EL (cell line): ENCODE measurements at regions not wholly inside any gene's neighbourhood (a gene's known extent, or its start where the extent isn't known, plus 50 kb on each side); places are given as distances from the start of the nearest gene placed in this dataset.
A peak's percentile ranks its signal among the peaks of the same experiment; 100 is the strongest.
"Not testable (repeated sequence)": the region's sequence is repeated elsewhere in the genome, so short reads cannot be mapped to it uniquely, and the experiment has no call there.

Experiments
- DNase-seq: peaks from one replicate; pipeline ENCODE4 v3.0.0-alpha.2; 2016

GRCh38 chr13:90222758-90223157, 1124.7 kb upstream of the MIR17HG start:
- no peak for DNase-seq

DNA sequence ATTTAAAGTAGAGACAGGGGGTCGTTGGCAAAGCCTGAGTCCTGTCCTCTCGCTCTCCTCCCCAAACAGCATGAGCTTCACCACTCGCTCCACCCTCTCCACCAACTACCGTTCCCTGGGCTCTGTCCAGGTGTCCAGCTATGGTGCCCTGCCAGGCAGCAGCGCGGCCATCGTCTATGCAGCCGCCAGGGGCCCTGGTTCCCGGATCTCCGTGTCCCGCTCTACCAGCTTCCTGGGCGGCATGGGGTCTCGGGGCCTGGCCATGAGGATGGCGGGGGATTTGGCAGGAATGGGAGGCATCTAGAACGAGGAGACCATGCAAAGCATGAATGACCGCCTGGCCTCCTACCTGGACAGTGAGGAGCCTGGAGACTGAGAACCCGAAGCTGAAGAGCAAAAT, 1117.2 kb upstream of the MIR17HG start:
- DNase-seq, result no peak

GRCh38 chr13:90232291-90232690, 1115.2 kb upstream of the MIR17HG start:
- DNase-seq, result no peak

GRCh38 chr13:90233933-90234672, 1113.4 kb upstream of the MIR17HG start:
- DNase-seq, result peak; percentile 15

DNA sequence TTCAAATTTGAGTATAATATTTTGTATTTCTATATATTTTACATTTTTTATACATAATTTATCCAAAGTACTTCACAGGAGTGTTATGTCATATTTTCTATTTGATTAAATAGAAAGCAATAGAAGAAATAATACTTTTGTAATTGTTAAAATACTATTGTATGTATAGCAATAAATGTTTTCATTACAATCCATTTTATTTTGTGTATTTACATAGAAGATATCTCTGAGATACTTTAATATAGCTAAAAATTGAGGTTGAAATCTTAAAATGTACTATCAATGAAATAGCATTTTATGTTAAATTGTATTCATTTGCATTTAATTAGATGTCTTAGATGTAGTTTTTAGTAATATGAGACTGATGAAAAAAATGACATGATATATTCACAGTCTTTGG, 1109.6 kb upstream of the MIR17HG start:
- DNase-seq, result no peak

- DNase-seq, result peak; percentile 53
Observed at GRCh38 chr13:90238413-90238812, 1109.1 kb upstream of the MIR17HG start.

- no peak for DNase-seq
Observed at GRCh38 chr13:90239130-90239529, 1108.4 kb upstream of the MIR17HG start.

DNA sequence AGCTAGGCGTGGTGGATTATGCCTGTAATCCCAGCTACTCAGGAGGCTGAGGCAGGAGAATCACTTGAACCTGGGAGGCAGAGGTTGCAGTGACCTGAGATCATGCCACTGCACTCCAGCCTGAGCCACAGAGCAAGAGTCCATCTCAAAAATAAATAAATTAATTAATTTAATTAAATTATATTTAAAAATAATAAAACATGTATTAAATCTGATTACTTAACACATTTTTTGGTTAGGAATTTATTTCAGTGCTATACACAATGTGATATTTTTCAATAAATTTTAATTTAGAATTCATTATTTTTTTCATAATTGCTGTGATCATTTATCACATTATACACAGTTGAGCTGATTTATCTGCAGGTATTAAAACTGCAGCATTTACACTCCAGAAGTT, 1101.5 kb upstream of the MIR17HG start:
- DNase-seq, result no peak

DNA sequence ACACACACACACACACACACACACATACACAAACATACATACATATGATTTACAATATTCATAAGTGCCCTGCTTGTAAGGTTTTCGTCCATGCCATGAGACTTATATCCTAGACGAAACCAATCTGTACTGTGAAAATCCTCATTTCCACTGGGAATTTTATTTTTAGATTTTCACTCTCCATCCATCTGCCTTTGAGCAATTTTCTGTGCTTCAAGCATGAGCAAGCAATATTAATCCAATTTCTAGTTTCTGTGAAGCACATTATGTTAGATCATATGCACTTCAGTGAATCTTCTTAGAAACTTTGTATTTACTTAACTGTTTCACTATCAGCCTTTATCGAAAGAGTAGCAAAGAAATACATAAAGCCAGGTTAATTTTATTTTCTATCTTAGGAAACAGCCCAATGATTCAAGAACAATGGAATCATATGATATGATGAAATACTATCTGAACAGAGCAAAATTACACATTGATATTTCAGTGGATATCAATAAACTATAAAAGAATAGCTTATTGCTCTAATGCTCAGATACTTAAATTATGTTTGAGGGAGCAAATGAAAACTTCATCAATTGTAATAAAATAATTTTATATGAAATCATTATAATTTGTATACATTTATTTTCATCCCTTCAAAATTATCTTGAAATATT, 1100.7 kb upstream of the MIR17HG start:
- no peak for DNase-seq

DNA sequence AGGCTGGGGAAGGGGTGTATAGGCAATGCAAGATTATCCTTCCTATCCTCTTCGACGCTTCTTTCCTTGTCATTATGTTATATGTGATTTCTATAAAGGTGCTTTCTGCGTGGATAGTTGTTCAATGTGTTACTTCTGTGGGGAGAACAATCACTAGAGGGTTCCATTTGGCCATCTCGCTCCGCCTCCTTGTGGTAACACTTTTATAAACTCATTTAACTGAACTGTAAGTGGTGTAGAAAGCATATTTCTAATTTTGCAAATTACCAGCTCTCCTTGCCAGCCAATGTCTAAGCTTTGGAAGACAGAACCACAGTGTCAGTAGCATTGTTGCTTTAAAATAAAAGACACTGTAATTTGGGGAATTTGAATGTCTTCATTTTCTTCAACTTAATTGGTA, 1093.7 kb upstream of the MIR17HG start:
- no peak for DNase-seq

DNA sequence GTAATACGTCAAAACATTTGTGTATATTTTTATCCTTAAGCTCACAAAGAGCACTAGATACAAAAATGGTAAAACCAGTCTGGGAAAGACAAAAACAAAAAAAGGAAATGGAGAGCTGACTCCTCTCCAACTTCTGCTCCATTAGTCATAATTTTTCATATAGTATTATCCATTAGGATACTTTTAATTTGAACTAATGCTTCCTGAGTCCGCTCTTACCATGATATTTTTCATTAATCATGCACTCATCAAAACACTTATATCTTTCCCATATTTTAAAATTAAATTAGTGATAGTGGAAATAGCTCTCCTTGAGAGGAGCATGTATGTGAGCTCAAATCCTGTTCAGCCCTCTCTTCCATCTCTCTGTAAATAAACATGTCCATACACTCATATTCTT, 1093.0 kb upstream of the MIR17HG start:
- DNase-seq, result no peak

GRCh38 chr13:90256746-90257145, 1090.7 kb upstream of the MIR17HG start:
- no peak for DNase-seq

DNA sequence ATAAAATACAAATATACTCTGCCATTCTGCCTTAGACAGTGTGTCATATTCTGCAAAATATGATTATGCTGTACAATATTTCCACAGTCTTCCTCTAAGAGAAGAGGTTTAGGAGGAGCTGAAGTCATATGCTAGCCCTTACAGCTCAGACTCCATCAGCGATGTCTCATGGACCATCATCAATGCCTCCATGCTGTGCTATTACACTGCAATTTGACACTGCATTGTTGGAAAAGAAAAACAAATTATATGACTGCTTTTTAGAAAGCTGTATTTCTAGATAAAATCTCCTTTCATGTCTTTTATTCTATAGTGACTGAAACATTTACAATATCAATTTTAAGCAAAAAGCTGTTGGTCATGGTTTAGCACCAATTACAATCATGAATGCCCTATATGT, 1089.4 kb upstream of the MIR17HG start:
- no peak for DNase-seq

GRCh38 chr13:90261343-90261742, 1086.1 kb upstream of the MIR17HG start:
- DNase-seq, result no peak

- DNase-seq, result no peak
Observed at GRCh38 chr13:90270226-90270625, 1077.3 kb upstream of the MIR17HG start.

GRCh38 chr13:90272356-90272755, 1075.1 kb upstream of the MIR17HG start:
- DNase-seq, result peak; percentile 15

DNA sequence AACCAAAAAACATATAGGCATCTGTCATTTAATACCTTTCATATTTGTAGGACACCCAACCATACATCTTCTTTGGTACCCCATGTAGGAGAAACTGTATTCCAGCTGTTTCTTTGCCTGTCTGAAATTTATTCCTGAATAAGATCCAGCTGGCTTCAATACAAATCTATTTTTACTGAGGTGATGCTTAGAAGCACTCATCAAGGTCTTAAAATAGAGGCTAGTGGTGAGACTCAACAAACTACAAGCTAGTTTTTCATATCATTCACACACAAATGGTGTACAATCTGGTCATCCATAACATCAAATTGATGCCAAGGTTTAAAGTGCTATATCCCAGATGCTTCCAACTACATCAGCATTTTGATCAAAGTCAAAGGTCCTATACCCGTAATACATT, 1071.3 kb upstream of the MIR17HG start:
- no peak for DNase-seq

GRCh38 chr13:90278231-90278630, 1069.3 kb upstream of the MIR17HG start:
- DNase-seq, result not testable (repeated sequence)

DNA sequence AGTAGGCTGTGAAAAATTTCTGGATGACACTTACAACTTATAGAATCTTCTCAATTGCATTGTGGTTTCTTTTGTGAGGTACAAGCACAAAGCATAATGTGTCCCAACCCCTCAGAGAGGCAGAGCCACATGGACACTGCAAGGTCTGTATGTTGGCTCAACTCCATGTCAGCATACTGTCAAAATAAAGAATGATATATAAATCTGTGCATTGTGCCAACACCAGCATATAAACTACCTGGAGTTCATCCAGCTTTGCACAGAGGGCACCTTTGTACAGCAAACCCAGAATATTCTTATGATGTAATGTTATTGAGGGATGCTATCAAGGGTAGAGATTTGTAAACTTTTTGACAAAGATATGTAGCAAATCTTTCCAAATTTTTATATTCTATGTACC, 1065.8 kb upstream of the MIR17HG start:
- DNase-seq, result no peak

- DNase-seq, result no peak
Observed at GRCh38 chr13:90287521-90287920, 1060.0 kb upstream of the MIR17HG start.

- peak; percentile 13 for DNase-seq
Observed at GRCh38 chr13:90293793-90294361, 1053.6 kb upstream of the MIR17HG start.

DNA sequence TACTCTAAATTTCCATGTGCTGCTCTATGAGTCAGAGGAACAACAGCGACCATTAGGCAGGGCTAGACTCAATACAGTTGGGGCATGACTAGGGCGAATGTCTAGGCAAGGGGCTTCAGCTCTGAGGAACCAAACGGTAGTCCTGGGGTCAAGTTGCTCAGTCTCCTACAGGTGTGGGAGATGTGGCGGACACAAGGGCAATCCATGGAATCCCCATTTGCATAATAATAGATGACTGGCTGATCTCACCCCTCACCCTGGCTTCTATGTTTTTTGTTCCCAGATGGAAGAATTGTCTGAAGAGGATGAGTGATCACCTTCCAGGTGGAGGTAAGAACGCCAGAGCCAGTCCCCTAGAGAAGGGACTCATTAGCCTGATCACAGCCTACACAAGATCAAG, 1048.2 kb upstream of the MIR17HG start:
- DNase-seq, result no peak

GRCh38 chr13:90300015-90300414, 1047.5 kb upstream of the MIR17HG start:
- no peak for DNase-seq

GRCh38 chr13:90302107-90302506, 1045.4 kb upstream of the MIR17HG start:
- DNase-seq, result peak; percentile 0
